IgD-negative memory B cell (primary cell): ENCODE measurements at regions not wholly inside any gene's neighbourhood (a gene's known extent, or its start where the extent isn't known, plus 50 kb on each side); places are given as distances from the start of the nearest gene placed in this dataset.
"Not testable (repeated sequence)": the region's sequence is repeated elsewhere in the genome, so short reads cannot be mapped to it uniquely, and the experiment has no call there.

ENCODE experiments used
- H3K27ac Mint-ChIP-seq, 3 donors: one replicate each; pipeline ENCODE4 v1.8.0; 2020 to 2022; ENCODE audit warnings: mild to moderate bottlenecking in 3 of 3, mixed read lengths in 3 of 3, moderate library complexity in 1 of 3
- H3K27me3 Mint-ChIP-seq: one replicate; pipeline ENCODE4 v1.8.0; 2021; ENCODE audit warnings: mixed read lengths
- H3K36me3 Mint-ChIP-seq: one replicate; pipeline ENCODE4 v1.8.0; 2020; ENCODE audit warnings: mild to moderate bottlenecking, mixed read lengths
- H3K4me1 Mint-ChIP-seq, 3 donors: one replicate each; pipeline ENCODE4 v1.8.0; 2020 to 2022; ENCODE audit warnings: mixed read lengths in 3 of 3, mild to moderate bottlenecking in 1 of 3
- H3K4me3 Mint-ChIP-seq, 4 donors: one replicate each; pipeline ENCODE4 v1.8.0; 2020 to 2022; ENCODE audit warnings: mild to moderate bottlenecking in 4 of 4, mixed read lengths in 4 of 4, moderate library complexity in 3 of 4
- H3K9me3 Mint-ChIP-seq, 3 donors: one replicate each; pipeline ENCODE4 v1.8.0; 2020 to 2021; ENCODE audit warnings: mixed read lengths in 3 of 3, mild to moderate bottlenecking in 1 of 3

GRCh38 chr5:39555788-39556187 is 131.0 kb upstream of the DAB2 start:
- no peaks in the 10 kb centered on the region for H3K36me3 Mint-ChIP-seq
- H3K9me3 Mint-ChIP-seq = peaks cover 0 to 2% (median 0%) of the 10 kb centered on the region in 3 donors
- peaks cover 3% of the 10 kb centered on the region for H3K27me3 Mint-ChIP-seq
- H3K27ac Mint-ChIP-seq = no peak overlapping the region
- no peak overlapping the region for H3K4me3 Mint-ChIP-seq
- H3K4me1 Mint-ChIP-seq = no peaks in the 10 kb centered on the region

GRCh38 chr5:39547553-39548154 is 122.9 kb upstream of the DAB2 start:
- no peak overlapping the region for H3K27ac Mint-ChIP-seq

GRCh38 chr5:39544941-39545340 is 120.2 kb upstream of the DAB2 start:
- Mint-ChIP-seq H3K36me3 (no peaks in the 10 kb centered on the region), H3K27me3 (peaks cover 2% of the 10 kb centered on the region), H3K27ac (no peak overlapping the region), H3K4me3 (no peak overlapping the region), H3K4me1 (peaks cover 0 to 3% (median 1%) of the 10 kb centered on the region in 3 donors), H3K9me3 (no peaks in the 10 kb centered on the region)

More at GRCh38 chr5:39547553-39548154, 122.9 kb upstream of the DAB2 start:
- H3K9me3 Mint-ChIP-seq = peaks cover 0 to 2% (median 0%) of the 10 kb centered on the region in 3 donors
- no peak overlapping the region for H3K4me3 Mint-ChIP-seq
- H3K4me1 Mint-ChIP-seq = peaks cover 0 to 3% (median 1%) of the 10 kb centered on the region in 3 donors
- H3K36me3 Mint-ChIP-seq = no peaks in the 10 kb centered on the region
- H3K27me3 Mint-ChIP-seq = peaks cover 4% of the 10 kb centered on the region

- no peak overlapping the region for H3K27ac Mint-ChIP-seq
- no peak overlapping the region for H3K4me3 Mint-ChIP-seq
- no peaks in the 10 kb centered on the region for H3K9me3 Mint-ChIP-seq
- peaks cover 0 to 3% (median 1%) of the 10 kb centered on the region in 3 donors for H3K4me1 Mint-ChIP-seq
- no peaks in the 10 kb centered on the region for H3K36me3 Mint-ChIP-seq
- H3K27me3 Mint-ChIP-seq = peaks cover 2% of the 10 kb centered on the region
Measured at GRCh38 chr5:39543335-39543734, 118.6 kb upstream of the DAB2 start.

GRCh38 chr5:39542511-39543285 is 117.9 kb upstream of the DAB2 start:
- Mint-ChIP-seq H3K4me3 (no peak overlapping the region), H3K4me1 (peaks cover 0 to 3% (median 1%) of the 10 kb centered on the region in 3 donors), H3K27ac (no peak overlapping the region), H3K36me3 (no peaks in the 10 kb centered on the region), H3K9me3 (no peaks in the 10 kb centered on the region), H3K27me3 (peaks cover 2% of the 10 kb centered on the region)

GRCh38 chr5:39541920-39542319 is 117.1 kb upstream of the DAB2 start:
- Mint-ChIP-seq H3K4me3 (no peak overlapping the region), H3K27me3 (no peaks in the 10 kb centered on the region), H3K4me1 (no peaks in the 10 kb centered on the region), H3K27ac (no peak overlapping the region), H3K9me3 (no peaks in the 10 kb centered on the region), H3K36me3 (no peaks in the 10 kb centered on the region)

- H3K27ac Mint-ChIP-seq = no peak overlapping the region
- no peaks in the 10 kb centered on the region for H3K27me3 Mint-ChIP-seq
- H3K4me1 Mint-ChIP-seq = no peaks in the 10 kb centered on the region
- no peaks in the 10 kb centered on the region for H3K9me3 Mint-ChIP-seq
- no peaks in the 10 kb centered on the region for H3K36me3 Mint-ChIP-seq
- no peak overlapping the region for H3K4me3 Mint-ChIP-seq
Measured at GRCh38 chr5:39539470-39539869, 114.7 kb upstream of the DAB2 start.

GRCh38 chr5:39534690-39535089 is 109.9 kb upstream of the DAB2 start:
- no peak overlapping the region for H3K4me3 Mint-ChIP-seq
- H3K9me3 Mint-ChIP-seq = no peaks in the 10 kb centered on the region
- H3K4me1 Mint-ChIP-seq = no peaks in the 10 kb centered on the region
- no peaks in the 10 kb centered on the region for H3K36me3 Mint-ChIP-seq
- H3K27ac Mint-ChIP-seq = no peak overlapping the region
- H3K27me3 Mint-ChIP-seq = peaks cover 4% of the 10 kb centered on the region

- H3K27me3 Mint-ChIP-seq = peaks cover 4% of the 10 kb centered on the region
- H3K4me1 Mint-ChIP-seq = no peaks in the 10 kb centered on the region
- H3K27ac Mint-ChIP-seq = no peak overlapping the region
- H3K9me3 Mint-ChIP-seq = no peaks in the 10 kb centered on the region
- no peak overlapping the region for H3K4me3 Mint-ChIP-seq
- H3K36me3 Mint-ChIP-seq = no peaks in the 10 kb centered on the region
Measured at GRCh38 chr5:39533749-39534148, 109.0 kb upstream of the DAB2 start.

GRCh38 chr5:39532511-39532910 is 107.7 kb upstream of the DAB2 start:
- H3K4me3 Mint-ChIP-seq = no peak overlapping the region
- no peaks in the 10 kb centered on the region for H3K36me3 Mint-ChIP-seq
- H3K27ac Mint-ChIP-seq = no peak overlapping the region
- no peaks in the 10 kb centered on the region for H3K4me1 Mint-ChIP-seq
- peaks cover 4% of the 10 kb centered on the region for H3K27me3 Mint-ChIP-seq
- no peaks in the 10 kb centered on the region for H3K9me3 Mint-ChIP-seq

GRCh38 chr5:39531306-39531705 is 106.5 kb upstream of the DAB2 start:
- Mint-ChIP-seq H3K27ac (no peak overlapping the region), H3K4me3 (no peak overlapping the region), H3K9me3 (no peaks in the 10 kb centered on the region), H3K4me1 (peaks cover 0 to 1% (median 0%) of the 10 kb centered on the region in 3 donors), H3K36me3 (no peaks in the 10 kb centered on the region), H3K27me3 (peaks cover 10% of the 10 kb centered on the region)

- Mint-ChIP-seq H3K27me3 (peaks cover 13% of the 10 kb centered on the region), H3K36me3 (no peaks in the 10 kb centered on the region), H3K4me1 (peaks cover 0 to 1% (median 0%) of the 10 kb centered on the region in 3 donors), H3K4me3 (no peak overlapping the region), H3K27ac (no peak overlapping the region), H3K9me3 (no peaks in the 10 kb centered on the region)
Measured at GRCh38 chr5:39526914-39527477, 102.2 kb upstream of the DAB2 start.

GRCh38 chr5:39525781-39526180 is 101.0 kb upstream of the DAB2 start:
- H3K27me3 Mint-ChIP-seq = peaks cover 13% of the 10 kb centered on the region

GRCh38 chr5:39525271-39525670 is 100.5 kb upstream of the DAB2 start:
- Mint-ChIP-seq H3K27me3 (peaks cover 13% of the 10 kb centered on the region), H3K9me3 (peaks cover 0 to 5% (median 0%) of the 10 kb centered on the region in 3 donors), H3K27ac (no peak overlapping the region), H3K36me3 (no peaks in the 10 kb centered on the region), H3K4me3 (no peak overlapping the region), H3K4me1 (peaks cover 0 to 1% (median 0%) of the 10 kb centered on the region in 3 donors)

More at GRCh38 chr5:39525781-39526180, 101.0 kb upstream of the DAB2 start:
- not testable (repeated sequence) for H3K4me3 Mint-ChIP-seq, H3K36me3 Mint-ChIP-seq, H3K4me1 Mint-ChIP-seq, H3K27ac Mint-ChIP-seq, H3K9me3 Mint-ChIP-seq

GRCh38 chr5:39523821-39524220 is 99.0 kb upstream of the DAB2 start:
- Mint-ChIP-seq H3K27me3 (peaks cover 10% of the 10 kb centered on the region), H3K27ac (no peak overlapping the region), H3K9me3 (peaks cover 0 to 5% (median 0%) of the 10 kb centered on the region in 3 donors), H3K4me1 (peaks cover 0 to 1% (median 0%) of the 10 kb centered on the region in 3 donors), H3K4me3 (no peak overlapping the region), H3K36me3 (no peaks in the 10 kb centered on the region)
